SK-N-MC (cell line): ENCODE measurements at regions not wholly inside any gene's neighbourhood (a gene's known extent, or its start where the extent isn't known, plus 50 kb on each side); places are given as distances from the start of the nearest gene placed in this dataset.

Experiments used
- EZH2 ChIP-seq: fragments of 200-600 bp; sonication (generic); IDR thresholded peaks from one replicate; pipeline ENCODE4 v1.6.1; 2017; ENCODE audit warnings: antibody characterized with exemption
- POLR2AphosphoS5 ChIP-seq: IDR thresholded peaks from 2 replicates; pipeline ENCODE4 v1.6.1; 2012; ENCODE audit warnings: mild to moderate bottlenecking, low read depth, low read length, borderline replicate concordance

DNA sequence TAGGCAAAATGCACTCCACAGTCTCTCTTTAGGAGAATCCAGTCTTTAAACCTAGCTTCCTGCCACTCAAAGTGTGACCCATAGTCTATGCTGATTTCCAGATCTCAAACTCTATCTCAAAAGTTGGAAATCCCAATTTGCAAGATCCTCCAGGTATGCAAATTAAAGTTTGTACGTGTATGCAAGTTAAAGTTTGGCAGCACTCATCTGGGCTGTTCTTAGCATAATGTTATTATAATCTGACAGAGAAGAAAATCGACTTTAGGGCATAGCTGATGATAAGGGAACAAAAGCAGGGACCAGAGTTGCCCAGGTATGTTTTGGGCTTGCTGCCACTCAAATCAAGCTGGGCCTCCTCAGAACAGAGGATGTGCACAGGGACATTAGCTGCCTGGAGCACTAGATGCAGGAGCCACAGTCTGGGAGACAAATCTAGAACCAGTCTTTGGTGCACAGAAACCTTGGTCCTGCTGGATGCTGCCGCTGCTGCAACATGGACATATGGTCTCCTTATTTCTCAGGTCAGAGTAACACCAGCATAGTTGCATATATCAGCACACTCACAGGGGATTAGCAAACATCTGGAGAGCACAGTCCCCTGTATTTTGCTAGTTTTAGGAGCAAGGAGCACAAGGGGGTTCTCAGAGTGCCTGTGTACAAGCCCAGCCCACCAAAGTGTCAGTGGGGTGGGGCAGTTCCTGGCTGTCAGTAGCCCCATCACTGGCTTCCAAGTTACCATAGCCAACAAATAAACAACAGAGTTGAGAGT lies 242.6 kb downstream of the TTC32 start:
- no peak for TF ChIP-seq POLR2AphosphoS5
- no peak for TF ChIP-seq EZH2
